Activated naive CD4-positive, alpha-beta T cell treated with anti-CD3 and anti-CD28 coated beads, Interleukin-2, amount 50 U/mL, for 24 hours (primary cell): ENCODE measurements at regions not wholly inside any gene's neighbourhood (a gene's known extent, or its start where the extent isn't known, plus 50 kb on each side); places are given as distances from the start of the nearest gene placed in this dataset.

Source experiments
- H3K27ac Mint-ChIP-seq: one replicate; pipeline ENCODE4 v1.8.0; 2021; ENCODE audit warnings: mild to moderate bottlenecking, mixed read lengths
- H3K27me3 Mint-ChIP-seq: one replicate; pipeline ENCODE4 v1.8.0; 2021; ENCODE audit warnings: mixed read lengths
- H3K36me3 Mint-ChIP-seq: one replicate; pipeline ENCODE4 v1.8.0; 2021; ENCODE audit warnings: mixed read lengths
- H3K4me1 Mint-ChIP-seq: one replicate; pipeline ENCODE4 v1.8.0; 2021; ENCODE audit warnings: mixed read lengths
- H3K4me3 Mint-ChIP-seq: one replicate; pipeline ENCODE4 v1.8.0; 2021; ENCODE audit warnings: mild to moderate bottlenecking, mixed read lengths
- H3K9me3 Mint-ChIP-seq: one replicate; pipeline ENCODE4 v1.8.0; 2021; ENCODE audit warnings: mixed read lengths

DNA sequence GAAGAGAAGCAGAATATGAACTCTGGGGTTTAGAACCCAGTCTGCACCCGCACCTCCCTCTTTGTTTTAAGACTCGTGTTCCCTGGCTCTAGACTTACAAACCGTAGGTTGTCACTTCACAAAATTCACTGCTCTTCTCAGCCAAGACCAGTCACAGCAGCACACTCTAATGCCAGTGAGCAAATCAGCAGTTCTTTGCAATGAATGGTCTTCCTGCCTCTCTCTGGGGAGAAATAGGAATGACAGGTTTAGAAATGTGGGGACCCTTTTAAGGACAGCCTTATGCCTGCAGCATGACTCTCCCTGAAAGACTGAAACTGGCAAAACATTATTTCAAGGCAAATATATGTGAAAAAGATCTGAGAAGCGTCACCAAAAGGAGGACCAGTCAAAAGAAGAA is 156.9 kb downstream of the KCTD15 start:
- Mint-ChIP-seq H3K27me3 (peaks cover 9% of the 10 kb centered on the region), H3K9me3 (no peaks in the 10 kb centered on the region), H3K27ac (peak overlapping the region; percentile 59), H3K4me1 (no peaks in the 10 kb centered on the region), H3K36me3 (no peaks in the 10 kb centered on the region), H3K4me3 (no peak overlapping the region)

GRCh38 chr19:33954686-33955085 is 158.0 kb downstream of the KCTD15 start:
- no peaks in the 10 kb centered on the region for H3K36me3 Mint-ChIP-seq
- H3K27ac Mint-ChIP-seq, result no peak overlapping the region
- no peak overlapping the region for H3K4me3 Mint-ChIP-seq
- peaks cover 8% of the 10 kb centered on the region for H3K27me3 Mint-ChIP-seq
- H3K9me3 Mint-ChIP-seq, result no peaks in the 10 kb centered on the region
- no peaks in the 10 kb centered on the region for H3K4me1 Mint-ChIP-seq

- H3K4me3 Mint-ChIP-seq, result no peak overlapping the region
- no peaks in the 10 kb centered on the region for H3K4me1 Mint-ChIP-seq
- H3K36me3 Mint-ChIP-seq, result no peaks in the 10 kb centered on the region
- no peak overlapping the region for H3K27ac Mint-ChIP-seq
- no peaks in the 10 kb centered on the region for H3K9me3 Mint-ChIP-seq
- peaks cover 12% of the 10 kb centered on the region for H3K27me3 Mint-ChIP-seq
Observed at GRCh38 chr19:33956941-33957340, 160.3 kb downstream of the KCTD15 start.

DNA sequence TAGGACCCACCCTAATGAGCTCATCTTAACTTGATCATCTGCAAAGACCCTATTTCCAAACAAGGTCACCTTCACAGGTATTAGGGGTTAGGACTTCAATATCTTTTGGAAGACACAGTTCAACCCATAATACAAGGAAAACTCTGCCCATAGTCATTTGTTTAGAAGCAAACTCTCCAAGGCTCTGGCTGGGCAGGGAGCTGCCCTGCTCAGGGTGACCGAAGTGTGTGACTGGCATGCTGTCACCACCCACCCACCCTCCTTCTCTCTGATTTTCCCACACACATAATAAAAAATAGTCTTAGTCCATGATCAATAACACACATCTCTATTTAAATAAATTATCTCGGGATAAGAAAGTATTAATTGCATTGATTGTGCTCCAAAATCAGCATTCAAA is 161.1 kb downstream of the KCTD15 start:
- Mint-ChIP-seq H3K36me3 (no peaks in the 10 kb centered on the region), H3K27me3 (peaks cover 15% of the 10 kb centered on the region), H3K27ac (no peak overlapping the region), H3K4me1 (no peaks in the 10 kb centered on the region), H3K4me3 (no peak overlapping the region), H3K9me3 (no peaks in the 10 kb centered on the region)

GRCh38 chr19:33960566-33960965 is 163.9 kb downstream of the KCTD15 start:
- no peaks in the 10 kb centered on the region for H3K4me1 Mint-ChIP-seq
- no peak overlapping the region for H3K27ac Mint-ChIP-seq
- H3K4me3 Mint-ChIP-seq, result no peak overlapping the region
- H3K36me3 Mint-ChIP-seq, result no peaks in the 10 kb centered on the region
- peaks cover 12% of the 10 kb centered on the region for H3K27me3 Mint-ChIP-seq
- H3K9me3 Mint-ChIP-seq, result no peaks in the 10 kb centered on the region

DNA sequence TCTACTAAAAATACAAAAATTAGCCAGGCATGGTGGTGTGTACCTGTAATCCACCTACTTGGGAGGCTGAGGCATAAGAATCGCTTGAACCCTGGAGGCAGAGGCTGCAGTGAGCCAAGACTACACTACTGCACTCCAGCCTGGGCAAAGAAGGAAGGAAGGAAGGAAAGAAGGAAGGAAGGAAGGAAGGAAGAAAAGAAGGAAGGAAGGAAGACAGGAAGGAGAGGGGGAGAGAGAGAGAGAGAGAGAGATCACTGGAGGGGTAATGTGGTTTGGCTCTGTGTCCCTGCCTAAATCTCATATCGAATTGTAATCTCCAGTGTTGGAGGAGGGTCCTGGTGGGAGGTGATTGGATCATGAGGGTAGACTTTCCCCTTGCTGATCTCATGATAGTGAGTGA is 165.5 kb downstream of the KCTD15 start:
- H3K36me3 Mint-ChIP-seq, result no peaks in the 10 kb centered on the region
- no peak overlapping the region for H3K4me3 Mint-ChIP-seq
- peaks cover 7% of the 10 kb centered on the region for H3K9me3 Mint-ChIP-seq
- peaks cover 12% of the 10 kb centered on the region for H3K27me3 Mint-ChIP-seq
- no peak overlapping the region for H3K27ac Mint-ChIP-seq
- no peaks in the 10 kb centered on the region for H3K4me1 Mint-ChIP-seq

GRCh38 chr19:33963514-33963913 is 166.8 kb downstream of the KCTD15 start:
- no peaks in the 10 kb centered on the region for H3K4me1 Mint-ChIP-seq
- peaks cover 12% of the 10 kb centered on the region for H3K27me3 Mint-ChIP-seq
- no peak overlapping the region for H3K4me3 Mint-ChIP-seq
- no peak overlapping the region for H3K27ac Mint-ChIP-seq
- H3K36me3 Mint-ChIP-seq, result no peaks in the 10 kb centered on the region
- H3K9me3 Mint-ChIP-seq, result peaks cover 10% of the 10 kb centered on the region

DNA sequence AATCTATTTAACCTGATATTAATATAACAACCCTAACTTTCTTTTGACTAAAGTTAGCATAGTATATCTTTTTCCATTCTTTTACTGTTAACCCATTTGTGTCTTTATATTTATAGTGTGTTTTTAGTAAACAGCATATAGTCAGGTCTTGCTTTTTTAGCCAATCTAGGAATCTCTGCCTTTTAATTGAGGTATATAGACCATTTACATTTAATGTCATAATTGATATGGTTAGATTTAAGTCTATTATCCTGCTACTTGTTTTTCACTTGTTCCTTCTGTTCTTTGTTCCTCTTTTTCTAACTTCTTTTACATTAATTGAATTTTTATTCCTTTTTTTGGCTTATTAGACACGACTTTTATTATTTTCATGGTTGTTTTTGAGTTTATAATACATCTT is 174.4 kb downstream of the KCTD15 start:
- Mint-ChIP-seq H3K4me1 (no peaks in the 10 kb centered on the region), H3K9me3 (peaks cover 45% of the 10 kb centered on the region), H3K27me3 (peaks cover 26% of the 10 kb centered on the region), H3K27ac (no peak overlapping the region), H3K4me3 (no peak overlapping the region), H3K36me3 (peaks cover 3% of the 10 kb centered on the region)

GRCh38 chr19:33977756-33978685 is 181.4 kb downstream of the KCTD15 start:
- Mint-ChIP-seq H3K27me3 (peaks cover 29% of the 10 kb centered on the region), H3K27ac (no peak overlapping the region)

GRCh38 chr19:33982706-33983105 is 186.0 kb downstream of the KCTD15 start:
- Mint-ChIP-seq H3K27me3 (peaks cover 26% of the 10 kb centered on the region), H3K4me1 (no peaks in the 10 kb centered on the region), H3K27ac (no peak overlapping the region), H3K36me3 (peaks cover 2% of the 10 kb centered on the region), H3K4me3 (no peak overlapping the region), H3K9me3 (peaks cover 31% of the 10 kb centered on the region)

More at GRCh38 chr19:33977756-33978685, 181.4 kb downstream of the KCTD15 start:
- peaks cover 23% of the 10 kb centered on the region for H3K9me3 Mint-ChIP-seq
- H3K4me3 Mint-ChIP-seq, result no peak overlapping the region
- H3K4me1 Mint-ChIP-seq, result no peaks in the 10 kb centered on the region
- H3K36me3 Mint-ChIP-seq, result no peaks in the 10 kb centered on the region

DNA sequence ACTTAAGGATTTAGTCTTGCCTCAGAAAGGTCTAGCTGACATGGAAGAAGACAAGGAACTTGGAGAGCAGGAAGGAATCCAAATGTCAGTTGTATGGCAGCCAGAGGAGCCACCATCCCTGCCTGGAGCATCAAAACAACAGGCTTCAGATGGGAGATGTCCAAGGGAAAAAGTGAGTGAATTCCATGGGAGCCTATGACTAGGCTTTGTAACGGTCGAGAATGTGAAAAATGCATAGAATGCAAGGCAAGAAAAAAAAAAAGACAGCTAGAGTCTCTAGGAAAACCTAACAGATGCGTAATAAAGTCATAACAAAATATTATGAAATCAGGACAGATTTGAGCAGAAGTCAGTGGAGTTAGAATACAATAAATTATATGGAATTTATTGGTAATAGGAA is 183.7 kb upstream of the LSM14A start:
- H3K36me3 Mint-ChIP-seq, result peaks cover 10% of the 10 kb centered on the region
- no peaks in the 10 kb centered on the region for H3K4me1 Mint-ChIP-seq
- H3K9me3 Mint-ChIP-seq, result peaks cover 40% of the 10 kb centered on the region
- H3K27ac Mint-ChIP-seq, result no peak overlapping the region
- peaks cover 29% of the 10 kb centered on the region for H3K27me3 Mint-ChIP-seq
- no peak overlapping the region for H3K4me3 Mint-ChIP-seq

DNA sequence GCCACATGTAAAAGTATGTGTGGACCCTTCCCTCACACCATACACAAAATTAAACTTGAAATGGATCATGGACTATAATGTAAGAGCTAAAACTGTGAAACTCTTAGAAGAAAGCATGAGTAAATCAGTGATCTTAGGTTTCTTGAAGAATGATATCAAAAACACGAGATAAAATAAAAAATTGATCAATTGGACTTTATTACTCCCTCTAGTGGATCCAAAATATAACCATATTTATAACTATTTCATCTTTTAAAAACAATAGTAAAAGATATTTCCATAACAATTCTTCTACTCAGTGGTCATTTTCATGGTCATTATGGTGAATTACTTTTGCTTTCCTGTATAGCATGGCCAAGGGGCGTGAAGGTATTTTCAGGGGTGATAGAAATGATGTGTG is 174.6 kb upstream of the LSM14A start:
- H3K27me3 Mint-ChIP-seq, result peaks cover 16% of the 10 kb centered on the region
- peaks cover 8% of the 10 kb centered on the region for H3K9me3 Mint-ChIP-seq
- peaks cover 5% of the 10 kb centered on the region for H3K36me3 Mint-ChIP-seq
- no peaks in the 10 kb centered on the region for H3K4me1 Mint-ChIP-seq
- no peak overlapping the region for H3K27ac Mint-ChIP-seq
- no peak overlapping the region for H3K4me3 Mint-ChIP-seq

- Mint-ChIP-seq H3K4me1 (no peaks in the 10 kb centered on the region), H3K36me3 (peaks cover 3% of the 10 kb centered on the region), H3K27me3 (peaks cover 15% of the 10 kb centered on the region), H3K27ac (no peak overlapping the region), H3K9me3 (peaks cover 2% of the 10 kb centered on the region), H3K4me3 (no peak overlapping the region)
Observed at GRCh38 chr19:33998302-33998701, 174.0 kb upstream of the LSM14A start.

DNA sequence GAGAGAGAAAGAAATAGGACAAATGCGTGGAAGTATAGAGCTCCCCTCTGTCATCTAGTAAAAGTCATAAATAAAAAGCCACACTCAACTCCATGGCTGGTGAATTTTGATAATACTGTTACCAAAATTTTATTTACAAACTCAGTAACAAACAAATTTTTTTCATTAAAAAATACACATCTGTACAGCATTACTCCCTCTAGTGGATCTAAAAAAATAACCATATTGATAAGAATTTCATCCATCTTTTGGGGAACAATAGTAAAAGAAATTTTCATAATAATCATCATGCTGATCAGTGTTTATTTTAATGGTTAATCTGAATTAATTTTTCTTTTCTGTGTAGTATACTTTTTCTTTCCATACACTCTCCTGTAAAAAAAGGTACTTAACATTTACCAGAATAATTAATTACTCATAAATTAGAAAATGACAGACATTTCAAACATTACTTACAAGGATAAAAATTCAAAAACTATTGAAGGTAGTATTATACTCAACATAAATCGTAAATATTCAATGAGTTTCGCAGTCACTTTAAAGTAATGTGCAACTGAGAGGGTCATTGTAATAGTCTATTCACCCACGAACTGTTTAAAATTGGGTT is 173.5 kb upstream of the LSM14A start:
- Mint-ChIP-seq H3K36me3 (peaks cover 2% of the 10 kb centered on the region), H3K27ac (no peak overlapping the region), H3K27me3 (peaks cover 19% of the 10 kb centered on the region), H3K4me1 (no peaks in the 10 kb centered on the region), H3K4me3 (no peak overlapping the region), H3K9me3 (no peaks in the 10 kb centered on the region)

DNA sequence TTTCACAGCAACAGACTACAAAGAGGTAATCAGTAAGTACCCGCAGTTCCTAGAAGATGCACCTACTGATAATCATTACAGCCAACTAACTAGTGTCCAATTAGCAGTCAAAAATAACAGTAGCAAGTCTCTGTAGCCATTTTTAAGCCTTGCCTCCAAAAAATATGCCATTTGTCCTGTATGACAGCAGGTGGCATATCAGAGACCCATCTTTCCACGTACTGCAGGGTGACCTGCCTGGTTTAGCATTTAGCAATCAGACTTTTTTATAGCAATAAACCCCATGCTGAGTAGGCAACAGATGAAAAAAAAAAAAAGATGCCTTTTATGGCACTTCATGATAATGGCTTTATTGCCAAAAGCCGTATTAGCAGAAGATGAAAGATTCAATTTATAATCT is 155.3 kb upstream of the LSM14A start:
- H3K27me3 Mint-ChIP-seq, result peaks cover 36% of the 10 kb centered on the region
- no peaks in the 10 kb centered on the region for H3K9me3 Mint-ChIP-seq
- H3K27ac Mint-ChIP-seq, result no peak overlapping the region
- H3K4me1 Mint-ChIP-seq, result no peaks in the 10 kb centered on the region
- no peaks in the 10 kb centered on the region for H3K36me3 Mint-ChIP-seq
- no peak overlapping the region for H3K4me3 Mint-ChIP-seq

DNA sequence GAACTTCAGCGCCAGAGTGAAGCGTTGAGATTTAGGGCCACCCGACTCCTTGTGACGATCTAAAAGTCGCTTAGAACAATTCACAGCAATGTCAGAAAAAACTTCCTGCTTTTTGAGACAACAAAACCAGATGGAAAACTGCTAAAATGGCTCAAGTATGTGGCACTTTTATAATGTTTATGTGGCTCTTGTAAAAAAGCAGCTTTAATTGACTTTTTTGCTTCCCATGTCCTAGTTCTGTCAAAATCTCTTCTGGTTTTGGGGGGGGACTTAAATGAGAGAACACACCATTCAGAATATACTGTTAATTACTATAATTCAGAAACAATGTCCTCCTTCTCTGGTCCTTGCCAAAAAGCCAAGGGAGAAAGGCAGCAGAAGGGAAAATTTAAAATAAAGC is 154.7 kb upstream of the LSM14A start:
- Mint-ChIP-seq H3K27me3 (peaks cover 31% of the 10 kb centered on the region), H3K9me3 (peaks cover 2% of the 10 kb centered on the region), H3K27ac (no peak overlapping the region), H3K4me1 (no peaks in the 10 kb centered on the region), H3K36me3 (no peaks in the 10 kb centered on the region), H3K4me3 (no peak overlapping the region)
